Vagina (tissue), 2 donors: ENCODE measurements at regions not wholly inside any gene's neighbourhood (a gene's known extent, or its start where the extent isn't known, plus 50 kb on each side); places are given as distances from the start of the nearest gene placed in this dataset.

Experiments used
- CTCF ChIP-seq, 3 experiments: fragments of 450-650 bp in 2 of 3; fragments of 200-600 bp in 1 of 3; sonication (generic) in 1 of 3; IDR thresholded peaks; one replicate each; pipeline ENCODE4 v1.5.1; 2017 to 2019; ENCODE audit warnings: antibody characterized with exemption in 3 of 3, mild to moderate bottlenecking in 2 of 3, moderate library complexity in 2 of 3
- POLR2A ChIP-seq, 2 donors: fragments of 450-650 bp; IDR thresholded peaks; one replicate each; pipeline ENCODE4 v1.6.1; 2017; ENCODE audit warnings: antibody characterized with exemption in 2 of 2, mild to moderate bottlenecking in 2 of 2, moderate library complexity in 2 of 2

GRCh38 chr18:28607991-28608390 is 431.1 kb upstream of the CDH2 start:
- TF ChIP-seq CTCF (IDR thresholded peaks at IDR 0.05): no peak
- no peak for TF ChIP-seq POLR2A (IDR thresholded peaks at IDR 0.05)
